ENCODE measurements at regions not wholly inside any gene's neighbourhood (a gene's known extent, or its start where the extent isn't known, plus 50 kb on each side); places are given as distances from the start of the nearest gene placed in this dataset.
"Not testable (repeated sequence)": the region's sequence is repeated elsewhere in the genome, so short reads cannot be mapped to it uniquely, and the experiment has no call there.

GRCh38 chr16:65828296-65828695 is 538.2 kb upstream of the CDH5 start:
- peak; percentile 18 to 32 for DNase-seq

DNA sequence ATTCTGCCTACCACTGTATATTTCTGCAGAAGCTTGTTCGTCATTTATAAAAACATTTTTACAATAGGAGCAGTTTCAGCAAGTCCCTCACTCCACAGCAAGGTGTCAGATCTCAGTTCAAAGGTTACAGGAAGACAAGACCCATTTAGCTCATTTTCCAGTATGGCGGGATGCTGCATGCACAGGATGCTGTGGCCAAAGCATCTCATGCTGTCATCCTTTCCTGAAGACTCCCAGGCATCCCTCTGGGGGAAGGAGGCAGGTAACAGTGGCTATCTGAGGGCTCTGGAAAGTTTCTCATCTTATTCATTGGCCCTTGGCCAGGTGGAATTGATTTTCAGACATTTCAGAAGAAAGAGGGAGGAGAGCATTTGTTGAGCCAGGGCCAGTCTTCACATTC is 539.3 kb upstream of the CDH5 start:
- no peak for DNase-seq

DNA sequence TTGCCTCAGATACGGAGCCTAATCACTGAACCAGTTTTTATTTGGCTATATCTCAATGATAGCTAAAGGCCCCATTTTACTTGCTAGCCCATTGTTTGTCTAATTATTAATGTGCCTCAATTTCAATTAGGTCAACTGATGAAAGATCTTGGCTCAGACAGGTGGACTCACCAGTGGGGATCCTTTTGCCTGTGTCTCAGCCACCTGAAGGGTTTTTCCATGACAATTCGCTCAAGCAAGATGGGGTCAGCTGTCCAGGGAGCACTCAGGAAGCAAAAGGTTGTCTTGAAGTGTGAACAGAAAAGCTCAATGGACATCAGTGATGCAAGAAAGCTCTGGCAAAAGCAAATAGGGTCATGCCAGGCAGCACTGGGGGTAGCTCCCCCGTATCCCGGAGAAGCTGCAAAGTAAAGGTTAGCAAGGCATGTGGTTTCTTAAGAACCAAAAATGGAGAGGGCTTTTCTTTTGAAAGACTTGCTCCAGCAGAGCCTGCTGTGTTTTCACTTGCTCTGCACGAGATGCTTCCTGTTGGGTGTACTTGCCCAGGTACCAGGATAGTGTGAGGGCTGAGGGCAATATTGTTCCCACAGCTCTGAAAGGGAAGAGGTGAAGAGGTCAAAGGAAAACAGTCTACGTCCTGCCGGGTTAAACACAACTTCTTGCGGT is 541.2 kb upstream of the CDH5 start:
- DNase-seq = peak in 1 of 2 experiments; percentile 21

DNA sequence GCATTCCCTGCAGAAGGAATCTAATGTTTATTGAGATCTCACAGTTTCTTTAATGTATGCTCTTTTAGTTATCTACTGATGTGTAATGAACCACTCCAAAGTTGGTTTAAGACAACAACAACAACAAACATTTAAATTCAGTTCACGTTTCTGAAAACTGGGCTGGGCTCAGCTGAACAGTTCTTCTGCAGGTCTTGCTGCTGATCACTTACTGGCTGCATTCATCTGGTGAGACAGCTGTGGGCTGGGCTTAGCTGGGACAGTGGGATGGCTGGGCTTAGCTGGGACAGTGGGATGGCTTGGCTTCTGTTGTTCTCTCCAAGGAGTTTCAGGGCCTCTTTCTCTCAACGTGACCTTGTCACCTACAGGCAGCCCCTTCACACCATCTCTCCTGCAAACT is 544.3 kb upstream of the CDH5 start:
- no peak for DNase-seq

- no peak for DNase-seq
Measured at GRCh38 chr16:65819136-65819898, 547.2 kb upstream of the CDH5 start.

GRCh38 chr16:65817799-65818198 is 548.7 kb upstream of the CDH5 start:
- no peak for DNase-seq

- no peak for DNase-seq
Measured at GRCh38 chr16:65817066-65817465, 549.4 kb upstream of the CDH5 start.

GRCh38 chr16:65816556-65816955 is 549.9 kb upstream of the CDH5 start:
- DNase-seq = no peak

GRCh38 chr16:65815707-65816106 is 550.8 kb upstream of the CDH5 start:
- no peak for DNase-seq

DNA sequence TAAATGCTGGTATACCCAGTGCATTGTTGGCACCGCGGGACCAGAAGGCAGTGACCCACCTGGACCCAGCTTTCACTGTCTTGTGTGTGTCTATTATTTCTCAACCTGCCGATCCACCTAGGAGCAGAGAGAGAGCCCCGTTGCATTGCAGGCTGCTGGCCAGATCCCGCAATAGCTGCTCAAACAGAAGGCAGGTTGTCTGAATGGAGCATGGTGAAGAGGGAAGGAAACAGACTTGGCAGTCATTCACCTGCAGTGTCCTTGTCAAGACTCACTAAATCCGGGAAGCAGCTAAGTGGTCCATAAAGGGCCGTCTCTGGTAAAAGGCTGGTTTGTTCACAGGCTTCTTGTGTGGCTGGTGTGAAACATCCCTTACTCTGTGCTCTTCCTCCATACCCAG is 552.6 kb upstream of the CDH5 start:
- DNase-seq = not testable (repeated sequence)

DNA sequence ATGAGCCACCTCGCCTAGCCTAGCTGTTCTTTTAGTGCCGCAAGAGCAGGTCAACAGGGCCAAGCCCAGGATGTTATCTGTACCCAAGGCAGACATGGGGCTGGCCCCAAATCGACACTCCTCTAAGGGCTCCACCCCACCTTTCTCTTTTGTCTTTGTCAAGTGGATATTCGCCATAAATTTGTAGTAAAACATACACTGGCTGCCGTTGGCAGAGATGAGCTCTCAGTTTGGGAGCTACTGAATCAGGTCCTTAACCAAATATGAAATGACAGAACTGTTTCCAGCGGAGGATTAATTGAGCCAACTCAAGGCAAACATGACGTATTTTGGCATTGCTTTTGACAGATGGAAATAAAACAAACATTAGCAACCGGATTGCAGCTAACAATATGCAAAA is 556.9 kb upstream of the CDH5 start:
- DNase-seq = no peak

DNA sequence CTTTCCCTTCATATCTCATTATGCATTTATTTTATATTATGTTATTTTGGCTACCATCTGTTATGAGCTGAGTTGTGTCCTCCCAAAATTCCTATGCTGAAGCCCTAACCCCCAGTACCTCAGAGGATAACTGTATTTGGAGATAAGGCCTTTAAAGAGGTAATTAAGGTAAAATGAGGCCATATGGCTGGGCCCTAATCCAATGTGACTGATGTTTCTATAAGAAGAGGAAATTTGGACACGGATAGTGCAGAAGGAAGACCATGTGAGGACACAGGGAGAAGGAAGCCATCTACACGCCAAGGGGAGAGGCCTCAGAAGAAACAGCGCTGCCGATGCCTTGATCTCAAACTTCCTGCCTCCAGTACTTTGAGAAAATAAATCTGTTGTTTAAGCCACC is 557.7 kb upstream of the CDH5 start:
- DNase-seq = no peak

GRCh38 chr16:65807858-65808257 is 558.6 kb upstream of the CDH5 start:
- no peak for DNase-seq

DNA sequence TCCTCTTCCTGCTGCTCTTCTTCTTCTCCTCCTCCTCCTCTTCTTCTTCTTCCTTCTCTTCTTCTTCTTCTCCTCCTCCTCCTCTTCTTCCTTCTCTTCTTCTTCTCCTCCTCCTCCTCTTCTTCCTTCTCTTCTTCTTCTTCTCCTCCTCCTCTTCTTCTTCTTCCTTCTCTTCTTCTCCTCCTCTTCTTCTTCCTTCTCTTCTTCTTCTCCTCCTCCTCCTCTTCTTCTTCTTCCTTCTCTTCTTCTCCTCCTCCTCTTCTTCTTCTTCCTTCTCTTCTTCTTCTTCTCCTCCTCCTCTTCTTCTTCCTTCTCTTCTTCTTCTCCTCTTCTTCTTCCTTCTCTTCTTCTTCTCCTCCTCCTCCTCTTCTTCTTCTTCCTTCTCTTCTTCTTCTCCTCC is 560.8 kb upstream of the CDH5 start:
- not testable (repeated sequence) for DNase-seq

DNA sequence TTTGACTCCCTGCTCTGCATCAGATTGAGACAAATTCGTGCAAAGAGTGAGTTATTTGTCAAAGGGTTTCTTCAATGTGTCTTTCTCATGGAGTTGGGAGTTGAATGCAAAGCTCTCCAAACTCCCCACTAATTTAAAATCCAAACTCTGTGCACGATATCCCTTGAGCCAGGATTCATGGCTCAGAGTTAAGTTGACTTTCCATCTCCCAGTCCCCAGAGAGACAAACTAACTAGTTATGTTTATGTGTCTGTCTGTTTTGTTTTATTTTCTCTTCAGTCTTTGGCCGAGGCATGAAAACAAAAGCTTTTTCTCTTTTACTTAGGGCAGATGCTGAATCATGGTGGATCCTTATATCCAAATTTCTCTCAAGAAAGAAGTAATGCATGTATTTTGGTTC is 570.0 kb upstream of the CDH5 start:
- DNase-seq = no peak

DNA sequence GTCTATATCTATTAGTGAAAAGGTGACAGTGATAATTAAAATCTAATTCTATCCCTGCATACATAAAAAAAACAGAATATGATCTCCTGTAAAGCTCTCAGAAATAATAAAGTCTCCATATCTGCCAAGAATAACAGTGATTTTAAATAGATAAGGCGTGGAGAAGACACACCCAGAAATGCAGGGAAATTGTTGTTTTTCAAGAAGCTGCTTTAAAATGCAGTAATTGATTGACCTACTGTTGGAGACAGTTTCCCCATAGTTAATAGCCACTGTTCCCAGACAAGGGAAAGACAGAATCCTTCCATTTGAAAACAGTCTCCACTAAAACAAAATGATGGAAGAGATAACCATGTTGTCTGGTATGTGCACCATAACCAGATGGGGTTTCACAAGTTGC is 571.5 kb upstream of the CDH5 start:
- DNase-seq = no peak

DNA sequence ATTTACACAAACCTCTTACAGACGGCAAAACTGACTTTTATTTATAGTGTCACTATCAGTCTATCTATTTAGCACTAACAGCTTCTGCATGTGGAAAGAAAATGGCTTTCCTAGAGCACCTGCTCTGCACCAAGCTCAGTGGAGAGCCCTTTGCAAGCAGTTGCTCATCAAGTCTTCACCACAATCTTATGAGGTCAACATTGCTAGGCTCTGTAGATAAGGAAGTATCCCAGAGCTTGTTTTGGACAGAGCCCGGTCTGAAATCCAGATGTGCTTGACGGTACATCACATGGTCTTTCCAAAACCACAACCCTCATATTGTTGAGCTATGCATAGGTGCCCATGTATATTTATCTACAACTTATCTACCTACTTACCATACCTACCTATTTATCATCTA is 572.7 kb upstream of the CDH5 start:
- DNase-seq = no peak

DNA sequence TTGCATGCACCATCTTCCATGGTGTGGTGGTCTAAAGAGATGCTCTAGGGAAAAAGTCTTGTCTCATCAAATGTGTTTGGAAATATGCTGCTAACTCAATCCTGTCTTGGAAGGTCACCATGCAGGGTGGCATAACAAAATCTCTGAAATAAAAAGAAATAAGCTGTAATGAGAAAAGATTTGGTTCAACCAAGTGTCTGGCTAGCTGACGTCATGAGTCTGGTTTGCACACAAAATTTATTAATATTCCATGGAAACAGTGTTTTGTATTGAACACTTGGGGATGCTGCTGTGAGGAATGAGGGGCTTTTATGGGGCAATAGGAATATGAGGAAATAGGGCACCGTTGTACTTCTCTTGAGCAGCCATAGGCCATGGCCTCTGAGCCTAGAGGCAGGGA is 575.7 kb upstream of the CDH5 start:
- DNase-seq = no peak

GRCh38 chr16:65789161-65789945 is 577.1 kb upstream of the CDH5 start:
- no peak for DNase-seq

DNA sequence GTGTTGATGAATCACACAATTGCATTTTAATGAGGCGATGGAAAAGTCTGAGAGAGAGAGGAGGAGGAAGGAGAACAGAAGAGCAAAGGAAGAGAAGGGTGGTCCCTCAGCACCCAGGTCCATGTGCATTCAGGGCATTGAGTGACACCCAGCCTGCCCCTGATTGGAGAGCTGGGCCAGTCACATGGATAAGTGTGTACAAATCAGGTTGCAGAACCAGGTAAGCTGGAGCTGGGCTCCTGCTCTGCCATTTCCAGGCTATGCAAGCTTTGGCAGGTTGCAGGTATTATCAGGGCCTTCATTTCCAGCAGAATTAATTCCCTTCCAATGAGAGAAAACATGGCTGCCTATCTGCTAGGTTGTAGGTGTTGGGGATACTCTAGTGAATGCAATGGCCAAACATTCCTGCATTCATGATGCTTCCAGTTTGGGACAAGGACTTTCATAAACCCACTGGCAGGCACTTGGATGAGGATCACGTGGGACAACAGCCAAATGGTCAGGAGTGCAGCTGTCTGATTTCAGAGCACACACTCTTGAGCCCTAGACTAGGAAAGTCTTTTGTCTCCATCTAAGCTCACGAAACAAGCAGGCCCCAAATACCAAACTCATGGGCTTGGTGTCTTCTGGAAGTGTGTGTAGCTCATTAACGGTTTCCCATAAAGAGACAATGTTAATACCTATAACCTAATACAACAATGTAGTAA is 577.9 kb upstream of the CDH5 start:
- DNase-seq = no peak

GRCh38 chr16:65787921-65788320 is 578.6 kb upstream of the CDH5 start:
- no peak for DNase-seq

GRCh38 chr16:65786916-65787315 is 579.6 kb upstream of the CDH5 start:
- DNase-seq = no peak

Data from cerebellar nuclear complex (tissue), 1 donor.